GM18951 (cell line): ENCODE measurements at regions not wholly inside any gene's neighbourhood (a gene's known extent, or its start where the extent isn't known, plus 50 kb on each side); places are given as distances from the start of the nearest gene placed in this dataset.

ENCODE experiments used
- POLR2A ChIP-seq: IDR thresholded peaks from 4 replicates; pipeline ENCODE4 v1.6.1; 2011; ENCODE audit warnings: mild to moderate bottlenecking; ENCODE audit not compliant: insufficient read length, insufficient read depth; ENCODE audit errors: extremely low read depth
- in situ Hi-C: fragments of 300-500 bp; cut with MboI; formaldehyde crosslinking; loops from one replicate; pipeline ENCODE4 v1.12.0; 2022; ENCODE audit warnings: low sequenced_read_pairs, mixed read lengths, inconsistent platforms; ENCODE audit not compliant: unreplicated experiment

- no peak for TF ChIP-seq POLR2A
- in situ Hi-C loops: loop anchor here (25.0 kb wide), 1 partner anchor 1580 kb away; a partner anchor contains a TSS
These were observed 132.6 kb upstream of the BTN3A2 start for GRCh38 chr6:26232306-26232939.

GRCh38 chr6:26232940-26233648 lies 131.9 kb upstream of the BTN3A2 start:
- TF ChIP-seq POLR2A: no peak
- in situ Hi-C loops: loop anchor here (25.0 kb wide), 1 partner anchor 1579 kb away; a partner anchor contains a TSS

DNA sequence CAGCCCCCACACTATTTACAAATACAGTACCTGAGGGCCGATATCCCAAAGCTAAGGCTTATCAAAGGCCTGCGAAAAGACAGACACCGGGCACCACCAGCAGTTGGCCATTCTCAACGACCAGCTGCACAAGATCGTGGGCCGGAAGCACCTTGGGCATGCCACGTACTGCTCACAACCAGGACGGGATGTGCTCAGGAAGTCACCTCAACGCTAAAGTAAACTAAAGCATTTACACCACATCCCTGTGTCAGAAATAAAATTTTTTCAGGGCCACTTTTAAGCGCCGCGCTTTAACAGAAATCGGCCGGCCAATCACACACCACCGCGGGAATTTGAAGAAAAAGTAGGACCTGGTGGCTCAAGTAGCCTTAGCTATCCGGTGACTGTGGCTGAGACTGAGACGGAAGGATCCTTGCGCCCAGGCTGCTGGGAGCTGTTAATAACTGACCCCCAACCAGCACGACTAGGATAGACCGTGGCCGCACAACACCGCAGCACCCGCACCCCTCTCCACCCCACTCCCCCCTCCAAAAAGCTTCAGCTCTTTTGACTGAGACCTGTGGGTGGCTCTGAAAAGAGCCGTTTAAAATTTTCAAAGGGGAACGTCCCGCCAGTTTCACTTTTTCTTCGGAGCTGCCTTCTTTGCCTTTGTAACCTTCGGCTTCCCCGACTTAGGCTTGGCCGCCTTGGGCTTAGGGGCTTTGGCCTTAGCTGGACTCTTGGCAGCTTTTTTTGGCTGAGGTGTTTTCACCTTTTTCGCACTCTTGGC lies 131.2 kb upstream of the BTN3A2 start:
- in situ Hi-C loops: loop anchor here (25.0 kb wide), 1 partner anchor 1578 kb away; a partner anchor contains a TSS
- peak; percentile 99 for TF ChIP-seq POLR2A

DNA sequence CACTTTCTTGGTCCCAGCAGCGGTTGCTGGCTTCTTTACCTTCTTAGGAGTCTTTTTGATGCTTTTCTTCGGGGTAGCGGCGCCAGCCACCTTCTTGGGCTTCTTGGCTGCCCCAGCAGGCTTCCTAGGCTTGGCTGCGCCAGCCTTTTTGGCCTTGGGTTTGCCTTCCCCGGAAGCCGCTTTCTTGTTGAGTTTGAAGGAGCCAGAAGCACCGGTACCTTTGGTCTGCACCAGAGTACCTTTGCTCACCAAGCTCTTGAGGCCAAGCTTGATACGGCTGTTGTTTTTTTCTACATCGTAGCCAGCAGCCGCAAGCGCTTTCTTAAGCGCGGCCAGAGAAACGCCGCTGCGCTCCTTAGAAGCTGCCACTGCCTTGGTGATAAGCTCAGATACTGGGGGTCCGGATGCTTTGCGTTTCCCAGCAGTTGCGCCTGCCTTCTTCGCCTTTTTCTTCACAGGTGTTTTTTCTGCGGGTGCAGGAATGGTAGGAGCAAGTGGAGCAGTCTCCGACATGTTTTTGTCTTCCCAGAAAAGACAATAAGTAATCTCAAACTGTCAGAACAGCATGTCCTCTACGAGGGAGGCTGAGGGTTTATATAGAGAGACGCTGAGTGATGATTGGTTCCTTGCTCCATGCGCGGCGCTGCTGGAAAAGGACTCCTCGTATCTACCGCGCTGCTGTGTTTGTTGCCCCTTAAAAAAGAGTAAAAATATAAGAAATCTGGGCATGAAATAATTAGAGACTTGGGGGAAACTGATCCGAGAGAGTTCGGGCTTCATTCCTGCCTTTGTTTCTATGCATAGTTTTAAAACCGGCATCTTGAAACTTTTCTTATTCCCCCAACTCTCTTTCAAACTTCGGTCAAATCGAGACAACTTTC lies 130.3 kb upstream of the BTN3A2 start:
- peak; percentile 87 for TF ChIP-seq POLR2A
- in situ Hi-C loops: loop anchor here (25.0 kb wide), 1 partner anchor 1578 kb away; a partner anchor contains a TSS

- in situ Hi-C loops: loop anchor here (25.0 kb wide), 1 partner anchor 1577 kb away; a partner anchor contains a TSS
- no peak for TF ChIP-seq POLR2A
These were observed 129.7 kb upstream of the BTN3A2 start for GRCh38 chr6:26235302-26235670.

DNA sequence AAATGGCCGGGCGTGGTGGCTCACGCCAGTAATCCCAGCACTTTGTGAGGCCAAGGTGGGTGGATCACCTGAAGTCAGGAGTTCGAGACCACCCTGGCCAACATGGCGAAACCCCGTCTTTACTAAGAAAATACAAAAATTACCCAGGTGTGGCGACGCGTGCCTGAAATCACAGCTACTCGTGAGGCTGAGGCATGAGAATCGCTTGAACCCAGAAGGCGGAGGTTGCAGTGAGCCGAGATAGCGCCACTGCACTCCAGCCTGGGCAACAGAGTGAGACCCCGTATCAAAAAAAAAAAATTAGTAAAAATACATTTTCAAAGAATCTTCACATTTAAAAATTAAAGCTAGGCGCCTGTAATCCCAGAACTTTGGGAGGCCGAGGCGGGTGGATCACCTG lies 125.6 kb upstream of the BTN3A2 start:
- in situ Hi-C loops: loop anchor here (25.0 kb wide), 1 partner anchor 1573 kb away; a partner anchor contains a TSS

DNA sequence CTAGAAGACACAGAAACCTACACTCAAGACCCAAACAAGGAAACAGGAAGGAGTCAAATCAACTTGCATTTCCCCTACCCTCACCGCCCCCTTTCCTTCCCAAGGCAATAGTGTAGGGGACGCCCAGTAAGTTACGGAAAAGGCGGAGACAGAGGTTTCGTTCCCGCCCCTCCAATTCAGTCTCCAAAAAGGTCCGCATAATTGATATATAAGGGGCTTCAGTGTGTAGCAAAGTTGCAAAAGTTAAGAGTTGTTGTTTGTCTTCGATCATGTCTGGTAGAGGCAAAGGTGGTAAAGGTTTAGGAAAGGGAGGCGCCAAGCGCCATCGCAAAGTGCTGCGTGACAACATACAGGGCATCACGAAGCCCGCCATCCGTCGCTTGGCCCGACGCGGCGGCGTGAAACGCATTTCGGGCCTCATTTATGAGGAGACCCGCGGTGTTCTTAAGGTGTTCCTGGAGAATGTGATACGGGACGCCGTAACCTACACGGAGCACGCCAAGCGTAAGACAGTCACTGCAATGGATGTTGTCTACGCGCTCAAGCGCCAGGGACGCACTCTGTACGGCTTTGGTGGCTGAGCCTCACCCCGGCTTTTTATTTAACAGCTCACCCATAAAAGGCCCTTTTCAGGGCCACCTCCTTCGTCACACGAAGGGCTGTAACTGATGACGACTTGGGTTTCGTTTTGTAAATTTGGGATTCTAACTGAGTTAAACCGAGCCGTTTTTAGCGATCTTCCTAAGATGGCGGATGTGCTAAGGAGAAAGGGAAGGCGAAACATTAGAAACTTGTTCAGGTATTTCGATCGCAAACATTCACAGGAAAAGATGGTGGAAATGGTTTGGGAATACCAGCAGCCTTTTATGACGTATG lies 124.6 kb upstream of the BTN3A2 start:
- in situ Hi-C loops: loop anchor here (25.0 kb wide), 1 partner anchor 1572 kb away; a partner anchor contains a TSS
- peak; percentile 99 for TF ChIP-seq POLR2A

GRCh38 chr6:26241033-26241895 lies 123.7 kb upstream of the BTN3A2 start:
- in situ Hi-C loops: loop anchor here (25.0 kb wide), 1 partner anchor 1571 kb away; a partner anchor contains a TSS
- TF ChIP-seq POLR2A: no peak

DNA sequence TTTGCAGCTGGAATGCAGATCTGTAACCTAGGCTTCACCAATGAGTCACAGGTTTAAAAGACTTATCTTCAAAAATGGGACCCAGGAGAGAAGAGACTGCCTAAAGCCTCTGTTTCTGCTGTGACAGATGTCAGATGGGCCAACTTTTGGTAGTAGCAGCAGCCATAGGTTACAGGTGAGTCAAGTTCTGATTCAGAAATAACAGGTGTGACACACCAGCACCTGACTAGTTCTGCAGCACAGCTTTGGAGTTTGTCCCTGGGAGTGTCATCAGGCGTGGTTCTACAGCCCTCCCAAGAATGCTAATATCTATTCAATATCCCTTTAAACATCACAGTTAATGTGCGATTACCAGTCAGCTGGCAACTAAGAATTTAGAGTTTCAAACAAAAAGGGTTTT lies 121.9 kb upstream of the BTN3A2 start:
- TF ChIP-seq POLR2A: no peak
- in situ Hi-C loops: loop anchor here (25.0 kb wide), 1 partner anchor 1569 kb away; a partner anchor contains a TSS

DNA sequence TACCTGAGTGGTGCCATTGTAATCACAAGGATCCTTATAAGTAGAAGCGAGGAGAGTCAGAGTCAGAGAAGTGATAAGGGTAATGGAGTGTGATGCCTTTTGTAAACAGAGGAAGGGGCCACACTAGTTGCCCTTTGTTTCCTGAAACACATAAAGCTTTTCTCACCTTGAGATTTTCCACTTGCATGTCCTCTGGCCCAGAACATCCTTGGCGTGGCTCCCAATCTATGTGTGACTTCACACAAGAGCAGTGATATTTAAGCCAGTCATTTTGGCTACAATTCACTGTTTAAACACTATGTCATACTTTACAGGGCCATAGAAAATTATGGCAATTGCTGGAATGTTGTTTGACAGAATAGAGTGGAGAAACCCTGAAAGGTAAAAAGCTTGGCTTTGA lies 121.2 kb upstream of the BTN3A2 start:
- in situ Hi-C loops: loop anchor here (25.0 kb wide), 1 partner anchor 1569 kb away; a partner anchor contains a TSS

GRCh38 chr6:26246058-26246457 lies 118.9 kb upstream of the BTN3A2 start:
- no peak for TF ChIP-seq POLR2A
- in situ Hi-C loops: loop anchor here (25.0 kb wide), 1 partner anchor 1566 kb away; a partner anchor contains a TSS

More for the DNA sequence above, 121.2 kb upstream of the BTN3A2 start:
- TF ChIP-seq POLR2A: no peak
